ENCODE measurements at regions not wholly inside any gene's neighbourhood (a gene's known extent, or its start where the extent isn't known, plus 50 kb on each side); places are given as distances from the start of the nearest gene placed in this dataset.

DNA sequence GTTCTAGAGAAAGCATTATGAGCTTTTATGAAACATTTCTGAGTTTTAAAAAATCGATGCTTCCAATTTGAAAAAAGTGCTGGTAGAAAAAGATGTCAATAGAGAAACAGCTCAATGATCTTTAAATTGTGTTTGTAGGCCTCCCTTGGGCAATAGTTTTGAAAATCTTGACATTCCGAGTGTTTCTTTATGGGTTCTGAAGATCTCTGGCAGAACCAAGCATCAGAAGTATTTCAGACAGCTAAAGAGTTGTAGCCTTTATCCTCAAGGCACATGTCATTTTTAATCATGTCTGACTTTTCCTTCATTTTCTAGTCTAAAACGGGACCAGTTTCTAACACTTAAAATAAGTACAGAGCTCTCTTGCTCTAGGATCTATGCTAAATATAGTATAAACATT is 188.1 kb upstream of the CBLB start:
- TF ChIP-seq, protein P1, sequence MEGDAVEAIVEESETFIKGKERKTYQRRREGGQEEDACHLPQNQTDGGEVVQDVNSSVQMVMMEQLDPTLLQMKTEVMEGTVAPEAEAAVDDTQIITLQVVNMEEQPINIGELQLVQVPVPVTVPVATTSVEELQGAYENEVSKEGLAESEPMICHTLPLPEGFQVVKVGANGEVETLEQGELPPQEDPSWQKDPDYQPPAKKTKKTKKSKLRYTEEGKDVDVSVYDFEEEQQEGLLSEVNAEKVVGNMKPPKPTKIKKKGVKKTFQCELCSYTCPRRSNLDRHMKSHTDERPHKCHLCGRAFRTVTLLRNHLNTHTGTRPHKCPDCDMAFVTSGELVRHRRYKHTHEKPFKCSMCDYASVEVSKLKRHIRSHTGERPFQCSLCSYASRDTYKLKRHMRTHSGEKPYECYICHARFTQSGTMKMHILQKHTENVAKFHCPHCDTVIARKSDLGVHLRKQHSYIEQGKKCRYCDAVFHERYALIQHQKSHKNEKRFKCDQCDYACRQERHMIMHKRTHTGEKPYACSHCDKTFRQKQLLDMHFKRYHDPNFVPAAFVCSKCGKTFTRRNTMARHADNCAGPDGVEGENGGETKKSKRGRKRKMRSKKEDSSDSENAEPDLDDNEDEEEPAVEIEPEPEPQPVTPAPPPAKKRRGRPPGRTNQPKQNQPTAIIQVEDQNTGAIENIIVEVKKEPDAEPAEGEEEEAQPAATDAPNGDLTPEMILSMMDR (IDR thresholded peaks at IDR 0.05), result no peak
- no peak for TF ChIP-seq EP300 (IDR thresholded peaks at IDR 0.05)

Measured in esophagus muscularis mucosa (tissue), 3 donors.